Smooth muscle cell (in vitro differentiated cells): ENCODE measurements at regions not wholly inside any gene's neighbourhood (a gene's known extent, or its start where the extent isn't known, plus 50 kb on each side); places are given as distances from the start of the nearest gene placed in this dataset.
"Not testable (repeated sequence)": the region's sequence is repeated elsewhere in the genome, so short reads cannot be mapped to it uniquely, and the experiment has no call there.

Experiments
- DNase-seq: peaks from one replicate; lab custom pipeline; 2025; ENCODE audit not compliant: unreplicated experiment; lab: John Stamatoyannopoulos, UW
- H2AFZ ChIP-seq: fragments of 200-600 bp; sonication (generic); 2 replicates; pipeline ENCODE4 v1.6.0; 2016; ENCODE audit warnings: antibody characterized with exemption, low read depth, mild to moderate bottlenecking
- H3F3A ChIP-seq: fragments of 200-600 bp; sonication (generic); 2 replicates; pipeline ENCODE4 v1.6.0; 2017; ENCODE audit warnings: antibody characterized with exemption, low read depth
- H3K27ac ChIP-seq: fragments of 200-600 bp; sonication (generic); 2 replicates; pipeline ENCODE4 v1.5.1; 2016; ENCODE audit warnings: low read depth, mild to moderate bottlenecking
- H3K27me3 ChIP-seq: fragments of 200-600 bp; sonication (generic); 2 replicates; pipeline ENCODE4 v1.6.1; 2016; ENCODE audit warnings: low read depth, mild to moderate bottlenecking
- H3K36me3 ChIP-seq: fragments of 200-600 bp; sonication (generic); 2 replicates; pipeline ENCODE4 v1.5.1; 2016; ENCODE audit warnings: low read depth
- H3K4me1 ChIP-seq: fragments of 200-600 bp; sonication (generic); 2 replicates; pipeline ENCODE4 v1.5.1; 2016; ENCODE audit warnings: low read depth
- H3K4me2 ChIP-seq: fragments of 200-600 bp; sonication (generic); 2 replicates; pipeline ENCODE4 v1.6.0; 2016; ENCODE audit warnings: mild to moderate bottlenecking
- H3K4me3 ChIP-seq: fragments of 200-600 bp; sonication (generic); 2 replicates; pipeline ENCODE4 v1.5.1; 2016; ENCODE audit warnings: mild to moderate bottlenecking
- H3K79me2 ChIP-seq: fragments of 200-600 bp; sonication (generic); 2 replicates; pipeline ENCODE4 v1.6.0; 2016; ENCODE audit warnings: low read depth, mild to moderate bottlenecking
- H3K9ac ChIP-seq: fragments of 200-600 bp; sonication (generic); 2 replicates; pipeline ENCODE4 v1.6.0; 2016; ENCODE audit warnings: low read depth
- H3K9me3 ChIP-seq: fragments of 200-600 bp; sonication (generic); replicated peaks from 2 replicates; pipeline ENCODE4 v1.5.1; 2016; ENCODE audit warnings: low read depth
- H4K20me1 ChIP-seq: fragments of 200-600 bp; sonication (generic); 2 replicates; pipeline ENCODE4 v1.6.0; 2016; ENCODE audit warnings: low read depth
- WGBS: methylation state at CpG from one replicate; pipeline ENCODE4 v1.1.7; 2016; ENCODE audit warnings: low lambda C conversion rate; 5-methylcytosine and 5-hydroxymethylcytosine counted together
- TF ChIP-seq, protein P1 (sequence below): fragments of 200-600 bp; sonication (generic); IDR thresholded peaks from 2 replicates; pipeline ENCODE4 v1.5.1; 2017; ENCODE audit warnings: borderline replicate concordance, mild to moderate bottlenecking, antibody characterized with exemption; ENCODE audit not compliant: insufficient read depth, poor library complexity, severe bottlenecking

DNA sequence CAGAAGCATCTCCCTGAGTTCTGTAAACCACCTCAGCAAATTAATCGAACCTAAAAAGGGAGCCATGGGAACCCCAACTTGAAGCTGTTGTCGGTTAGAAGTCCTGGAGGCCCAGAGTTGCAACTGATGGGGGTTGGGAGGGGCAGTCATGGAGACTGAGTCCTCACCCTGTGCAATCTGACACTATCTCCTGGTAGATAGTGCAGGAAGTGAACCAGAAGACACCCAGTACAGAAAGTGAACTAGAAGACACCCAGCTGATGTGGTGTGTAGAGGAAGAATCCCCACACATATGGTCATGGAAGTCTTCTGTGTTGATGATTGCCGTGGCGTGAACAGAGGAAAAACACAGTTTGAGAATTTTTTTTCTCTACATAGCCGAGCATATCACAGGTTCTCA, 58.8 kb upstream of the SRRM3 start:
- Histone ChIP-seq H3K4me2 (no peak overlapping the region), H3K27me3 (no peaks in the 10 kb centered on the region), H4K20me1 (no peaks in the 10 kb centered on the region), H3K9me3 (no peaks in the 10 kb centered on the region), H3K79me2 (no peaks in the 10 kb centered on the region), H3K4me1 (no peaks in the 10 kb centered on the region), H3K4me3 (no peak overlapping the region), H3F3A (no peaks in the 10 kb centered on the region), H3K9ac (no peak overlapping the region), H3K36me3 (no peaks in the 10 kb centered on the region), H2AFZ (no peak overlapping the region), H3K27ac (no peak overlapping the region)
- 87% methylated on average over 5 of the region's 5 CpGs for WGBS
- TF ChIP-seq, protein P1, sequence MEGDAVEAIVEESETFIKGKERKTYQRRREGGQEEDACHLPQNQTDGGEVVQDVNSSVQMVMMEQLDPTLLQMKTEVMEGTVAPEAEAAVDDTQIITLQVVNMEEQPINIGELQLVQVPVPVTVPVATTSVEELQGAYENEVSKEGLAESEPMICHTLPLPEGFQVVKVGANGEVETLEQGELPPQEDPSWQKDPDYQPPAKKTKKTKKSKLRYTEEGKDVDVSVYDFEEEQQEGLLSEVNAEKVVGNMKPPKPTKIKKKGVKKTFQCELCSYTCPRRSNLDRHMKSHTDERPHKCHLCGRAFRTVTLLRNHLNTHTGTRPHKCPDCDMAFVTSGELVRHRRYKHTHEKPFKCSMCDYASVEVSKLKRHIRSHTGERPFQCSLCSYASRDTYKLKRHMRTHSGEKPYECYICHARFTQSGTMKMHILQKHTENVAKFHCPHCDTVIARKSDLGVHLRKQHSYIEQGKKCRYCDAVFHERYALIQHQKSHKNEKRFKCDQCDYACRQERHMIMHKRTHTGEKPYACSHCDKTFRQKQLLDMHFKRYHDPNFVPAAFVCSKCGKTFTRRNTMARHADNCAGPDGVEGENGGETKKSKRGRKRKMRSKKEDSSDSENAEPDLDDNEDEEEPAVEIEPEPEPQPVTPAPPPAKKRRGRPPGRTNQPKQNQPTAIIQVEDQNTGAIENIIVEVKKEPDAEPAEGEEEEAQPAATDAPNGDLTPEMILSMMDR = no peak
- DNase-seq = no peak

DNA sequence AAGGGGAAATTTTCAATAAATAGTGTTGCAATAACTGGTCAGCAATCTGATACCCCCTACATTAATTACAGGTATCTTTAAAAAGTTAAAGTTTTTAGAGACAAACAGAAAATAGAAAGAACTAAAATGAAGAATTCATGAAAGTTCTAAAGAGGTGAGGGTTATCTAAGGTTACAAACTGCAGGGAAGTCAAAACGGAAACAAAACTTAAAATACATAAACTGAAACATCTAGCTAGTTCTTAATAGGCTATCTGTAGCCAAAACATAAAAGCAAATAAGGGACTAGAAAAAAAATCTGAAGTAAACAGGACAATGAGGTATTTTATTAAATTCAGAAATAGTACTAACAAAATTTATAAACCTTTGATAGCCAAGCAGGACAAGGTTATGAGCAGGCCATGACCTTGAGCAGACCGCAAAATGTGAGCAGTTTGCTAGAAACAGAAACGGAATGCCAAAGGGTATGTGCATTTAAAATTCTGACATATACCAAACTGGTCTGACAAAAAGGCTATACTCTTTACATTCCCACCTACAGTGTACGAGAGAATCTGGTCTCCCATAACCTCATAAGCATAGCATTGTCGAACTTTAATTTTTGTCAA, 56.9 kb upstream of the SRRM3 start:
- not testable (repeated sequence) for H3K4me3 ChIP-seq, H3K27ac ChIP-seq, H3K9ac ChIP-seq, H3K27me3 ChIP-seq, H3K9me3 ChIP-seq, H3K4me2 ChIP-seq, H3F3A ChIP-seq, H3K4me1 ChIP-seq, H4K20me1 ChIP-seq, H3K36me3 ChIP-seq, H2AFZ ChIP-seq, DNase-seq, H3K79me2 ChIP-seq
- WGBS = 91% methylated on average over 5 of the region's 5 CpGs

DNA sequence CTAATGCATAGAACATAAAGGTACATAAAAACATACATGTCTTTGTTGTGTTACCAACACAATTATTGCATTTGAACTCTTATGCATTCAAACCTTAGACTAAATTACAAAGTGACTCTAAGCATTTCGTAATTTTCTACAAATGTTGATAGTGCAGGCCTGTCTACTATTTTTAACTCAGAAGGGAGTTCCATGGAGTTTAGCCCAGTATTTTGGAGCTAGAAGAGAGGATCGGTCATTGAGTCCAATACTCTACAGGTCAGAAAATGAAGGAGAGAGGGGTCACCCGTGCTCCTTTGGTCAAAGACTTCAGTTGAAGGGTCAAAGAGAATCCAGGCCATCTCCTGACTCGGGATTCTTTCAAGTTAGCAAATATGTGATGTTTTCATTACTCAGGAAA, 55.3 kb upstream of the SRRM3 start:
- Histone ChIP-seq H3K27me3 (no peaks in the 10 kb centered on the region), H4K20me1 (no peaks in the 10 kb centered on the region), H3K79me2 (no peaks in the 10 kb centered on the region), H3K4me2 (no peak overlapping the region), H3K9me3 (no peaks in the 10 kb centered on the region), H3K4me3 (no peak overlapping the region), H3K36me3 (no peaks in the 10 kb centered on the region), H3F3A (no peaks in the 10 kb centered on the region), H3K27ac (no peak overlapping the region), H3K9ac (no peak overlapping the region), H2AFZ (no peak overlapping the region), H3K4me1 (no peaks in the 10 kb centered on the region)
- TF ChIP-seq, protein P1 = no peak
- no peak for DNase-seq
- 90% methylated on average over 4 of the region's 4 CpGs for WGBS

DNA sequence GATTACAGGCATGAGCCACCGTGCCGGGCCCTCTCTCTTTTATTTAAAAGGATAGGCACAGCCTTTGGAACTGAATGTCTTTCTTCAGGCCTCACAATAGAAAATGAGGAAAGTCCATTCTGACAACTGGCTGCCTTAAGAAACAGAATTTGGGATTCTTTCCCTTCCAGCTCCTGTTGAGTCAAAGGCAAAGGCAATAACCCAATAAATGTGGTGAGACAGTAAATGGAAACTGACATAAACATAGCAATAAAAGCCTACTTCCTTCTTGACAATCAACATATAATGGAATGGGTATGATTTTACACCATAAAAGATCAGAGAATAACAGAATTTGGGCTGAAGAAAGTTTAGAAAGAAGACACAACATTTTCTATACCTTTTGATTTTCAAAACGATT, 52.7 kb upstream of the SRRM3 start:
- H3K9ac ChIP-seq = not testable (repeated sequence)

More for the DNA sequence above, 52.7 kb upstream of the SRRM3 start:
- H3K79me2 ChIP-seq, H3K4me2 ChIP-seq, H3K27ac ChIP-seq, H4K20me1 ChIP-seq, H3F3A ChIP-seq, H3K4me1 ChIP-seq, H3K36me3 ChIP-seq, H3K27me3 ChIP-seq, H3K4me3 ChIP-seq, DNase-seq, H3K9me3 ChIP-seq, H2AFZ ChIP-seq: not testable (repeated sequence)
- 91% methylated on average over 3 of the region's 3 CpGs for WGBS
